Heart left ventricle (tissue), 16 donors: ENCODE measurements at regions not wholly inside any gene's neighbourhood (a gene's known extent, or its start where the extent isn't known, plus 50 kb on each side); places are given as distances from the start of the nearest gene placed in this dataset.
A peak's percentile ranks its signal among the peaks of the same experiment; 100 is the strongest.

ENCODE experiments used
- ATAC-seq, 4 donors: fragments of 200-7000 bp; cut with Tn5 transposase; one replicate each; pipeline ENCODE4 v1.9.1; 2020 to 2022; ENCODE audit warnings: moderate library complexity in 4 of 4, mild to moderate bottlenecking in 3 of 4, moderate number of reproducible peaks in 1 of 4
- DNase-seq, 5 donors: peaks; one replicate each; pipeline ENCODE4 v3.0.0-alpha.2; 2020
- H3K27ac ChIP-seq, 12 donors: fragments of 200-600 bp; sonication (generic) in 4 of 12; one replicate each; pipeline versions ENCODE4 v1.5.0 to v1.8.0; 2016 to 2022; ENCODE audit warnings: mild to moderate bottlenecking in 2 of 12
- H3K27me3 ChIP-seq, 9 donors: fragments of 200-600 bp; sonication (generic) in 2 of 9; one replicate each; pipeline versions ENCODE4 v1.5.1 to v1.8.0; 2016 to 2022; ENCODE audit warnings: mild to moderate bottlenecking in 3 of 9
- H3K36me3 ChIP-seq, 9 donors: fragments of 200-600 bp; sonication (generic) in 2 of 9; one replicate each; pipeline versions ENCODE4 v1.5.0 to v1.8.0; 2018 to 2022; ENCODE audit warnings: mild to moderate bottlenecking in 2 of 9
- H3K4me1 ChIP-seq, 12 donors: fragments of 200-600 bp; sonication (generic) in 4 of 12; one replicate each; pipeline versions ENCODE4 v1.5.0 to v1.8.0; 2016 to 2022; ENCODE audit warnings: mild to moderate bottlenecking in 3 of 12
- H3K4me3 ChIP-seq, 12 donors: fragments of 200-600 bp; sonication (generic) in 4 of 12; one replicate each; pipeline versions ENCODE4 v1.5.0 to v1.8.0; 2017 to 2022; ENCODE audit warnings: mild to moderate bottlenecking in 9 of 12, moderate library complexity in 4 of 12
- H3K9me3 ChIP-seq, 12 donors: fragments of 200-600 bp; sonication (generic) in 4 of 12; one replicate each; pipeline versions ENCODE4 v1.5.0 to v1.8.0; 2016 to 2022; ENCODE audit warnings: mild to moderate bottlenecking in 1 of 12
- CTCF ChIP-seq, 12 donors: fragments of 200-600 bp; sonication (generic) in 4 of 12; IDR thresholded peaks; one replicate each; pipeline versions ENCODE4 v1.5.0 to v1.8.0; 2018 to 2022; ENCODE audit warnings: antibody characterized with exemption in 12 of 12, mild to moderate bottlenecking in 5 of 12
- POLR2A ChIP-seq, 2 donors: fragments of 450-650 bp; IDR thresholded peaks; one replicate each; pipeline ENCODE4 v1.6.1; 2017; ENCODE audit warnings: antibody characterized with exemption in 2 of 2, mild to moderate bottlenecking in 2 of 2, moderate library complexity in 2 of 2
- WGBS, 4 donors: extraction: QIAGEN DNeasy Blood & Tissue Kit in 2 of 4; methylation state at CpG; one replicate each; pipeline versions ENCODE4 v1.1.5 to v1.1.7; 2013 to 2018; 5-methylcytosine and 5-hydroxymethylcytosine counted together
- intact Hi-C, 10 donors: fragments of 100-400 bp; cut with DNase I; formaldehyde crosslinking; loops; one replicate each; pipeline versions ENCODE4 v1.11.1 to v1.14.2; 2022
- donor health status: ischemic (EF 13 %, LVEDD 7.1; RV severe dilation, severe dysfunction).
- donor health status: healthy with polysubstance abuse.
- donor health status: DM: no; HTN: yes; CAD: no.
- donor health status: DM: no; HTN: no; CAD: no.
- donor health status: ischemic (EF 25% LVEDD 6.9; RV normal size, moderate dysfunction).
- donor health status: ischemic (EF 25% LVEDD 5.7; RV mildly dilated, moderate dysfunction).
- donor health status: healthy.
- donor health status: DM: yes; HTN: yes; CAD: no.
- donor health status: ischemic (EF 35%, LVEDD 5.7; RV mildly dilated, moderate dysfunction).
- donor health status: nonischemic (EF 11% LVEDD 7.7; RV severe dilation, severe dysfunction).
- donor health status: DM: yes; HTN: yes; CAD: no.
- donor health status: PGD.
- donor health status: ischemic (EF 29% LVEDD 5.4; RV normal size, mild dysfunction).
- donor health status: nonischemic (EF 23%, LVEDD 6.1; RV moderate dilation, normal function).

GRCh38 chr1:207250431-207250830 is 71.0 kb upstream of the CD55 start:
- no peak overlapping the region for H3K27ac ChIP-seq
- no peaks in the 10 kb centered on the region for H3K27me3 ChIP-seq
- ATAC-seq = no peak
- peaks cover 0 to 17% (median 0%) of the 10 kb centered on the region in 12 donors for H3K4me1 ChIP-seq
- intact Hi-C loops = loop anchor here in 1 of 10 donors (10.0 kb wide), 1 partner anchor 154 kb away; no protein-coding TSS in a partner anchor
- H3K36me3 ChIP-seq = no peaks in the 10 kb centered on the region
- H3K9me3 ChIP-seq = peaks cover 0 to 16% (median 0%) of the 10 kb centered on the region in 12 donors
- H3K4me3 ChIP-seq = no peak overlapping the region
- DNase-seq = no peak
- TF ChIP-seq CTCF (IDR thresholded peaks at IDR 0.05) (no peak), POLR2A (IDR thresholded peaks at IDR 0.05) (no peak)

- ATAC-seq = no peak
- DNase-seq = no peak
- H3K4me3 ChIP-seq = no peak overlapping the region
- peaks cover 0 to 12% (median 0%) of the 10 kb centered on the region in 12 donors for H3K4me1 ChIP-seq
- no peak for TF ChIP-seq POLR2A (IDR thresholded peaks at IDR 0.05)
- no peak for TF ChIP-seq CTCF (IDR thresholded peaks at IDR 0.05)
- H3K36me3 ChIP-seq = no peaks in the 10 kb centered on the region
- no peaks in the 10 kb centered on the region for H3K27me3 ChIP-seq
- peaks cover 0 to 16% (median 0%) of the 10 kb centered on the region in 12 donors for H3K9me3 ChIP-seq
- no peak overlapping the region for H3K27ac ChIP-seq
- WGBS, 4 donors = 93 to 100% (median 98%) methylated on average over 1 of the region's 1 CpG
- intact Hi-C loops = loop anchor here in 1 of 10 donors (10.0 kb wide), 1 partner anchor 154 kb away; no protein-coding TSS in a partner anchor
These were observed 70.4 kb upstream of the CD55 start for GRCh38 chr1:207251066-207251465.

- 91 to 98% (median 93%) methylated on average over 1 of the region's 1 CpG for WGBS, 4 donors
- intact Hi-C loops = loop anchor here in 2 of 10 donors (5.0 to 10.0 kb wide), 2 partner anchors 148 to 150 kb away; no protein-coding TSS in a partner anchor
- Histone ChIP-seq H3K4me1 (no peaks in the 10 kb centered on the region), H3K4me3 (no peak overlapping the region), H3K27ac (no peak overlapping the region), H3K36me3 (no peaks in the 10 kb centered on the region), H3K27me3 (no peaks in the 10 kb centered on the region), H3K9me3 (peaks cover 0 to 34% (median 0%) of the 10 kb centered on the region in 12 donors)
- ATAC-seq (no peak), DNase-seq (no peak)
- TF ChIP-seq POLR2A (IDR thresholded peaks at IDR 0.05) = no peak
- no peak for TF ChIP-seq CTCF (IDR thresholded peaks at IDR 0.05)
These were observed 64.6 kb upstream of the CD55 start for GRCh38 chr1:207256869-207257268.

- DNase-seq (no peak), ATAC-seq (peak in 2 of 4 donors; percentile 36 to 56)
- Histone ChIP-seq H3K27ac (no peak overlapping the region), H3K4me1 (no peaks in the 10 kb centered on the region), H3K9me3 (peaks cover 0 to 20% (median 0%) of the 10 kb centered on the region in 12 donors), H3K36me3 (no peaks in the 10 kb centered on the region), H3K4me3 (no peak overlapping the region), H3K27me3 (no peaks in the 10 kb centered on the region)
- TF ChIP-seq CTCF (IDR thresholded peaks at IDR 0.05) = peak in 7 of 12 donors; percentile 23 to 54 (median 39)
- TF ChIP-seq POLR2A (IDR thresholded peaks at IDR 0.05) = no peak
- intact Hi-C loops = loop anchor here in 3 of 10 donors (2.0 to 10.0 kb wide), 3 partner anchors 145 to 148 kb away; no protein-coding TSS in a partner anchor
These were observed 62.1 kb upstream of the CD55 start for GRCh38 chr1:207259391-207259790.
